HG03039 (cell line): ENCODE measurements at regions not wholly inside any gene's neighbourhood (a gene's known extent, or its start where the extent isn't known, plus 50 kb on each side); places are given as distances from the start of the nearest gene placed in this dataset.

ENCODE experiments used
- ATAC-seq: cut with Tn5 transposase; IDR thresholded peaks from one replicate; pipeline ENCODE4 v1.9.1; 2021; ENCODE audit warnings: mild to moderate bottlenecking, moderate library complexity; ENCODE audit not compliant: unreplicated experiment

DNA sequence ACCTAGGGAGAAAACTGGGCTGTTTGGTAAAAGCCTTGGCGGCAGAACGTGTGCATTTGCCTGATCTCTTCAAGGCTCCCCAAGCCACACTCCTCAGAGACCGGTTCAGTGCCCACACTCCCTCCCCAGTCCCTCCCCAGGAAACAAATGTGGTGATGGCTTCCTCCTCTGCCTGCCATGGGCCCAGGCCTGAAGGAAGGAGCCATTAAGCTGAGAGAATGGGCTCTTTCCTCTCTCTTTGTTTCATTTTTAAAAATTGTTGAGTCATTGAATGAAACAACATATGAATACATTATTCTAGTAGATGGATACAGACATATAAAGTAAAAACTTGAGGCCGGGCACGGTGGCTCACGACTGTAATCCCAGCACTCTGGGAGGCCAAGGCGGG, 50.6 kb upstream of the YWHAQ start:
- ATAC-seq: no peak

DNA sequence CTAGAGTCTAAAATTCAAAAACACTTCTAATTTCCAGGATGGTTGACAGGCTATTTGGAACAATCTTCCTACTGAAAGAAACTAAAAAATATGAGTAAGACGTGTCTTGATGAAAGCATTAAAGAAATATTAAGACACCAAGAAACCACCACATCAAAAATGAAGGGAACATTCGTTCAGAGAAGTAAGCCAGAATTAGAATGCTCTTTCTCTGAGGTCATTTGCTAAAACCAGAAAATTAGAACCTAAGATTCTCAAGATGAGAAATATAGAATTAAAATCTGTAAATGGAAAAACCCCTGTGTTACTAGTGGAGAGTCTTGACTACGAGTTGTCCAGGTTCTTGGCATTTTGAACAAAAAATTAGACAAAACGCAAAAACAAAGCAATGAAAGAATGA, 54.8 kb upstream of the YWHAQ start:
- no peak for ATAC-seq

DNA sequence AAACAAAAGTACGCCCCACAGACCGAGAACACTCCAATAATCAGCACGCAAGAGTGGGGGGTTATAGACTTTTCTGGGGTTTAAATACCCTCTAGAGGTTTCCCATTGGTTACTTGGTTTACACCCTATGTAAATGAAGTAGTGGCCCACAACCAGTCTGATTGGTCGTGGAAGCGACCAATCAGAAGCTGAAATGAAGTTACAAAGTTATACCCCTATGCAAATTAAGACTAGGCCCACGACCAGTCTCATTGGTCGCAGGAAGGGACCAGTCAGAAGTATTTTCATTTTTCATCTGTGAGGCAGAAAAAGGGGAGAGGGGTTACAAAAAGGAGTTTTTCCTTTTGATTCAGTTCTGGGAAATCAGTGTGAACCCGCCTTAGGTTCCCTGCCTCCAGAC, 55.3 kb upstream of the YWHAQ start:
- no peak for ATAC-seq

DNA sequence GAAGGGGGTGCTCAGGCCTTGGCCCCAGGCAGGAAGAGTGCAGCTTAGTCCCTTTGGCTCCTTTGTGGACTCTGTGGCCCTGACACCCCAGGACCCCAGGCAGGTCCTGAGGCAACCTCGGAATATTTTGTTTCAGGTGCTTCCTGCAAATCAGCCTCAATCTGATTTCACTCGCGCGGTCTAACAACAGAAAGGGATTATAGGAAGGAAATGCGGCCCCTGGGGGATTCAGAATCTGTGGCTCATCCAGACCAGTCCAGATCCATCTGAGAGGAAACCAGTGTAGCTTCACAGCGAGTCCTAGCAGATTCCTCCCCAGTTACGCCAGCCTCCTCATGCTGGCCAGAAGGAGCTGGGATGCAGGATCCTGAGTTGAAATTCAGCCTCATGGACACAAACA, 59.5 kb upstream of the YWHAQ start:
- ATAC-seq: no peak

DNA sequence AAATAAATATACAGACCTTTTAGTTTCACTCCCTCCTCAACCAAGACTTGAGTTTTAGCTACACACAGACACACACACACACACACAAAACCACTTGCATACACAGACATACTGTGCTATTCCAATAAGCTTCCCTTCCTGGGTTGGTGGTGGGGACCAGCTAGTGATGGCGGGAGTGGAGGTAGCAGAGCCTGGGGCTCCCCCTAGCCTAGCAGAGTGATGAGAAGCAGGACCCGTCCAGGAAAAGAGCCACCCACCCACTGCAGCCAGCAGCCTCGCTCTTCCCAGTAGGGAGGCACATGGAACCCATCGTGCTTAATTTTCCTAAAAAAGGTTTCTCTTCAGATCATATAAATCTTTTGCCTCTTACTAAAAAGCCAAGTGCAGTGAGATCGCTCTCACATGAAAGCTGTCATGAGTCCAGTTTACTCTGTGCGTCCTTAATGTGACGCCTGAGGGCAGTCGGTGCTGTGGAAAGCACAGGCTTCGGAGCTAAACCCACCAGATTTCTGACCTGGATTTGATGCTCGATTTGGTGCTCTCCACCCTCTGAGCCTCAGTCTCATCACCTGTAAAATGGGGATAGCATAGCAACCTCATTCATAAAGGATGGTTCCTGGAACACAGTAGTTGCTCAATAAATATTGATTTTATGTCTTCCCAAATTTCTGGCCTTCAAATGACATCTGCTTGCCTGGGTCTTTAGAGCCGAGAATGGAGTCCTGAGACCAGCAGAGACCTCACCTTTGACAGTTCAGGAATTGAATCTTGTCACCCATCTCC, 60.1 kb upstream of the YWHAQ start:
- ATAC-seq: no peak

DNA sequence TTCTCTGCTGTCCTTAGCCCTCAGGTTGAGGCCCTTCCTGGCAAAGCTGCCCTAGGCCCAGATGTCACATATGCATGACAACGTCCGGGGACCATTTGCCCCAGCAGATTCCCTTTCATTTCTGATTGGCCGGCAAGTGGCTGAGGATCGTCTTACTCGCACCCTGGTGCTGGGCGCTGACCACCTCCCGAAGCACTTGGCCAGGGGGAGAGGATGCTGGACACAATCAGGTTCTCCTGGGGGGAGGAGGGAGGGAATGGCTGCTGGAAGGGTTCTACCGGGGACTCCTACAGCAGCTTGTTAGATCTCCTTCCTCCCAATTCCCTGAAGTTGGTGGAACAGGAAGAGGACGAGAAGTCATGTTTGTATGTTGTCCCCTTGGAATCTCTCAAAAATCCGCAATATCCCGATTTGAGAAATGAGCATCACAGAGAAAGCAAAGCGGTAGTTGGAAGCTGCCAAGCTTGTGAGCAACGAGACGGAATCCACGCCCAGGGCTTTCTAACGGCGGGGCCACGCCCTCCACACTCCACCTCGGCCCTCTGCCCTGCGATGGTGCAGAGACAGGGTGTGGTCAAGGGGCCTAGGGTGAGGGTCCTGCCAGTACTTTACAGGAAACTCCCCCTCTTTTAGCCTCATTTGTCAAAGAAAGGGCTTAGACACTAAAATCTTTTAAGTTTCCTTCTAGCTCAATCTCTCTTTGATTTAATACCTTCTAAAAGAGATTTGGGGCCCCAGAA, 61.8 kb upstream of the YWHAQ start:
- ATAC-seq: no peak

DNA sequence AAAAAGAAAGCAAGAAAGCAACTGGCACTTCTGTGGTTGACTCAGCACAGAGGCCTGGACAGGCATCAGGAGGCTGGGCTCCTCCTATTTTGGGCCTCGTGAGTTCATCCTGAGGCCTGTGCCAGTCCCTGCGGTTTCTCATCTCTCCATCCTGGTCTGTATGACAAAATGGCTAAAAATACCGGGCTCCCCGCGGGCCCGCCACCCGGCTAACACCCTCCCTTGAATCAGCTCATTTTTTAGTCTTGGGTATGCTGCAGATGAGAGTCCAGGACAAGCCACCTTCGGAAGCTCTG, 62.3 kb upstream of the YWHAQ start:
- ATAC-seq: no peak

DNA sequence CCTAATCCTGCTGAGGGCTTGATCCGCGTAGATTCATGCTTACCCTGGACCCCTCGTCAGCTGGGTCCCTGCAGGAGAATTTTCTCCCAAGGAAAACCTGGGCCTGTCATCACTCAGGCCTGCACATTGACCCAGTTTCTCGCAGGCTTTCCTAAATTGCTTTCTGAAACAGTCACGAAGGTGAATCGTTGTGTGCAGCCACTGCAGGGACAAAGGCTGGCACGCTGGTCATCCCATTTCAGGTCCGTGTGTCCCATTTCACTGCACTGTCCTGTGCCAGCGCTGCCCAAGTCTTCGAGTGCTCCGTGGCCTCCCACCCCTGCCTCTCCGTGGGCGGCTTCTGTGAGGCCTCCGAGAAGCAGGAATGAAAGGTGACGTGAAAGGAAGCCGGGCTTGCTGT, 62.8 kb upstream of the YWHAQ start:
- no peak for ATAC-seq

DNA sequence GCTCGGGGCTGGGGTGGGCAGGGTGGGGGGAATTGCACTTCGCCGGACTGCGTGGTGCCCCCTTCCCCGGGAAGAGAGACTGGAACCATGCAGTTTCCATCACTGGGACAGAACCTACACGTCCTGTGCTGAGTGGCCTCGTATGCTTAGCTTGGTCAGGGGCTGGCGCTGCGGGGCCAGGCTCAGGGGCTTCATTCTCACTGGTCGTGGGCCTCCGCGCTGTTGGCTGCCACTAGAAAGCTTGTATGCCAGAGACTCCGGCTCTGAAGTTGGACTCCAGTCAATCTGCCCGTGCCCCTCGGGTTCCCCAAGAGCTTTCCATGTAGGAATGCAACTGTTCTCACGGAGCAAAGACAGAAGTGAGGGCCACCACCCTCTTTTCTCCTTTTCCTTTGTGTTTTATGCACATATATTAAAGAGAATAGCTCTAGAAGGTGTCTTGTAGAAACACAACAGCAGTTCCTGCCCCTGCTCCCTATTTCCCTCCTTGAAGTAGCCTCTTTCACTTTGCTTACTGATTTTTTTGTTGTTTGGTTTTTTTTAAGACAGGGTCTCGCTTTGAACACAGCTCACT, 64.0 kb upstream of the YWHAQ start:
- no peak for ATAC-seq

DNA sequence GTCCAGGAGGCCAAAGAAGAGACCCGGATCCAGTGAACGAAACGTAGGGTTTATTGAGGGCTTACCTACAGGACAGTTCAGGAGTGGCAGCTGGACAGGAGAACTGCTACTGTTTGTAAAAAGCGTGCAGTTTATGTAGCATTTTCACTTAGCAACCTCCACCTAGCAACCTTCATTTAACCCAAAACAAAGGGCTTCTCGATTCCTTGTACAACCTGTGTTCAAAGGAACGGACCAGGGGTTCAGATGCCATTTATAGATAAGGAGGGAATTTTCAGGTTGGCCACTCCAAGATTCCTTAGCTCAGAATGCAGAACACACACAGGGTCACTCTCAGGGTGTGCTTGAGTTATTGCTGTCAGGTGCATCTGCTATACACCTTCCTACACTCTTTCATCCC, 65.1 kb upstream of the YWHAQ start:
- ATAC-seq: no peak

DNA sequence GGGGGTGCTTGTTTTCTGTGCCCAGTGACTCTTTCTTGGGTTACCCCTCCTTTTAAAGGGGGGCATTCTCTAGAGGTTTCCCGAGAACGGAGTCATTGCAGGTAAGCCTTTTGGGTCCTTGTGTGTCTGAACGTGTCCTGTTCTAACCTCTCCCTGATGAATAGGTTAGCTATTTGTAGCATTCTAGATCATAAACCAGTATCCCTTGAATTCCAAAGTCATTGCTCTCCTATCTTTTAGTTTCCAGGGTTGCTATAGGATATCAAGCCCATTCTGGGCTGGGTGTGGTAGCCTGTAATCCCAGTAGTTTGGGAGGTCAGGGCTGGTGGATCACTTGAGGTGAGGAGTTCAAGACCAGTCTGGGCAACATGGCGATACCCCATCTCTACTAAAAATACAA, 65.9 kb upstream of the YWHAQ start:
- no peak for ATAC-seq

DNA sequence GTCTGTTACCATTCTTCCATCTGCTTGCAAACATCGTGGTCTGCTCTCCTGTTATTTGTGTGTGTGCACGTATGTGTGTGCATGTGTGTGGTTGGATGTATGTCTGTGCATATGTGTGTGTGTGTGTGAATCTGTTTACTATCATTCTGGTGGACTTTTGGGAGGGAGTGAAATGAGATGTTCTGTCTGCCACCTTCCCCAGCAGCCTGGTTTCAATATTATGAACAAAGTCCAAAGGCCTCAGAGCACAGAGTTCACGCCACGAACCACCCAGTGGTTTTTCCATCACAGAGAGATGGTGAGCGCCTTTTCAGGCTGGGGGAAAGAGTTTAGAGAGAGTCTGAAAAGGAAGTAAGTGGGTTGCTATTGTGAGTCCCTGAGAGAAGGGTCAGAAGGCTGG, 67.1 kb upstream of the YWHAQ start:
- no peak for ATAC-seq

DNA sequence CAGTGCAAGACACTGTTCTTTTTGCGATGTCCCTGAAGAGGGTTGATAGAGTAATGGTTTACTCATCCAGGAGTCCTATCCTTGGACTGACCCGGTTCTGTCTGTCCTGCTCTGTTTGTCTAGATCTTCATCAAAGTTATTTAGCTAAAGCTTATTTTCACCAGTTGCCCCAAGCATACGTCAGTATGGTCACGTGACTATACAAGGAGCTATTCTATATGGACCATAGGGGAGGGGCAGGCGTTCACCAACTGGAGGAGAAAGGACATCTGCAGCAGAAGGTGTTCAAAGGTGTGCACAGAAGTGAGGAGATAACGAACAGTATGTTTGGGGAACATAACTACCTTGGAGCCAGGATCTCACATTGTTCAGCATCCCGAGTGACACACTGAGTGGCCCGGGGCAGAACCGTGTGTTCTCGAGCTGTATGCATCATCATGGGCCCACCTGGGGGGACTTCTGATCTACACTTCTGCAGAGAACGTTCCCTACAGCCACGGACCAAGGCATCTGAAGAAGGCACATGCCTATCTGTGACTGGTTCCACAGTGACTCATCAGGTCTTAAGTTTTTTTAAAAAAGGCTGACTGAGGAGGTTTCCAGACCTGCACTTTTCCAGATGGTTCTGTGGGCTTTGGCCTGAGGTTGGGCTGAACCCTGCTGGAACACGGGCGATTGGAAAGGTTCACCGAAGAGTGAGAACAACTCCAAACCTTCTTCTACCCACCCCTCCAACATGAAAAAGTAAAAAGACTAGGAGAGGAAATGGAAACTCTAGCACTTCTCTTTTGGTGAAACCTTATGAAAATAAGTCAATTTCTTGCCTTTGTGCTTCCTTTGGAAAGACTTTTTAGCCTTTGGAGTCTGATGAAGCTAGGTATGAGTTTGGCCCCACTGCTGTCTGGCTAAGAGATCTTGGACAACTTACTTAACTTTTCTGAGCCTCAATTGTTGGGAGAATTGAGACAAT, 68.6 kb upstream of the YWHAQ start:
- no peak for ATAC-seq

DNA sequence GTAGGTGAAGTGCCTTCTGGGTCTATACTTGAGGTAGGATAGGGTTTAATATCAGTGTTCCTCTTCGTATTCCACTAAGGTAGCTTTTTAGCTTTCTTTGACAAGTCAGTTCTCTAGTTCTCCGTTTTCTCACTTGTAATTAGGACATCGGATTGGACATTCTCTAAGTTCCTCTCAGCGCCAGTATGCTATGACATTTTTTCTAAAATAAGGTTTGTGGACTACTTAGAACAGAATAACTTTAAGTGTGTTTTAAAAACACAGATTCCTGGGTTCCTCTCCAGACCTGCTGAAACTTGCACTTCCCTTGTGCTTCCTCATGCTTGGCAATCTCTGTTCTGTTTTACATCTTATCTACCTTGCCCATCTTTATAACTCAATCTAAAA, 69.3 kb upstream of the YWHAQ start:
- no peak for ATAC-seq

DNA sequence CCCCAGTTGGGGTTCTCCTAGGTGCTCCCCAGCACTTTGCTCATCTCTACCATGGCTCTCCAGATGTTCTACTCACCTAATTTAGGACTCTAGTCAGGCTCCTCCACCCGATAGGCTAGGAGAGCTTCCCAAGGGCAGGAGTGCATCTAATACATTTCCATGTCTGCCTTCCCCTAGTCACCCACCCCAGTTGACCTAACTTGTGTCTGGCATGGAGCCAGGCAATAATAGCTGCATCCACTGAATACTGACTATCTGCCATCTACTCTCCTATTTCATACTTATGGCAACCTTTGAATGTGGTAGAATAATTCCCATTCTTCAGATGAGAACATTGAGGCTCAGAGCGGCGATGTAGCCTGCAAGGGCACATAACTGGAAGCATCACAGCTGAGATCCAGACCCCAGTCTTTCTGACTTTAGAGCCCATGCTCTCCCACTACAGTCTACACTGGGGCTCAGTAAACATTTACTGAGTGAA, 71.8 kb upstream of the YWHAQ start:
- no peak for ATAC-seq

DNA sequence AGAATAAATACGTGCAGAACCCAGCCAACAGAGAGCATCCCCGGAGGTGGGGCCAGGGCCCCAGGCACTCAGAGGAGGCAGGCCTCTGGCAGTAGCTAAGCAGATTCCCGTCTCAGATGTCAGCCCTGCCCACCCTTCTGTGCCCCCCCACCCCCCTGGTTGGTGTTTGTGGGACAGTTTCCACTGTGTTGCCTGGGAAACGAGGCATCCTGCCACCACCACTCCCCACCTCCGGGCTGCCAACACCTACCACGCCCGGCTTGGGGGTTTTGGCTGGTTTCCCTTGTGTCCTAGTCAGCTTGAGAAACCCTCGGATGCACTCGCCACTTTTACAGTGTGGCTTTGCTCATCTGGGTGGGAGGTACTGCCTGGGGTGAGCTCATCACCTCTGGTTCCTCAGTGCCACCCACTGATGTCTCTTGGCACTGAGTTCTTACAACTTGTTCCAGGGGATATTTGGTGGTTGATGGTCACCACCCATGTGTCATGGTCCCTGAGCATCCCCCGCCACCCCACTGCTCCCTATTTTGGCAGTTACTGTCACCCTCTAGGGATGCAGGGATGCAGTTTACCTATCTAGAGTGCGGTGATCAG, 72.4 kb upstream of the YWHAQ start:
- ATAC-seq: no peak

DNA sequence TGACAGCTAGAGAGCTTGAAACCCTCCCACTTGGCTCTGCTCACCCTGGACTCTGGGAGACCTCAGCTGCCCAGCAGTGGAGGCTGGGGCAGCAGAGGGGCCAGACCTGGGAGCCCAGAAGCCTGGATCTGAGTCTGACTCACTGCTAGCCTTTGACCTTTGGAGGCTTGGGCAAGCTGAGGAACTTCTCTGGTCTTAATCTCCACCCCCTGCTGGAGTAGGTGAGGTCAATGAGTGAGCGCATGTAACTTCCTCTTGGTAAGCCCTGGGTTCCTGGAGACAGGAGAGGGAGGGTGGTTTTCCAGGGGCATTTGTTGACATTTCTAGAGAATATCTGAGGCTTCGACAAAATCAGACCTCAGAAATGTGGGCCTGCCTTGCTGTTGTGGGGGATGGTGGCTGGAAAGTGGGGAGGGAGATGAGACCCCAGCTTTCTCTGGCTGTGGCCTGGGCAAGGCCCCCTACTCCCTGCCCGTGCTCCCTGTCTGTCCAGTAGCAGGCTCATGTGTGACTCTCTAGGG, 73.0 kb upstream of the YWHAQ start:
- no peak for ATAC-seq

DNA sequence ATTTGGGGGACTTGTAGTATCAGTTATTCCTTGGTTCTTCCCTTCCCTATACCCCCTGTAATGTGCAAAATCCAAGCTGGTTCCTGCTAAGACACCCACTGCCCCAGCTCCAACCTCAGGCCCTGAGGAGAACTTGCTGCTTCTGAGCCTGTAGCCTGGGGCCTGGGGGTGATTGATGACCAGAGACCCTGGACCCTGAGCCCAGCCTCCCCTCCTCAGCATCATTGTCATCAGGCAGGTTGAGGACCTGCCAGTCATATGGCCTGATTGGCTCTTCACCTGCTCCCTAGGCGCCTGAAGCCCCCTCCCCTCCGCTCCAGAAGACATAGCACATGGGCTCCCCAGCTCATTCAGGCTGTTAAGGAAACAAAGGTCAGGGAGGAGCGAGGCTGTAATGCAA, 73.8 kb upstream of the YWHAQ start:
- no peak for ATAC-seq

DNA sequence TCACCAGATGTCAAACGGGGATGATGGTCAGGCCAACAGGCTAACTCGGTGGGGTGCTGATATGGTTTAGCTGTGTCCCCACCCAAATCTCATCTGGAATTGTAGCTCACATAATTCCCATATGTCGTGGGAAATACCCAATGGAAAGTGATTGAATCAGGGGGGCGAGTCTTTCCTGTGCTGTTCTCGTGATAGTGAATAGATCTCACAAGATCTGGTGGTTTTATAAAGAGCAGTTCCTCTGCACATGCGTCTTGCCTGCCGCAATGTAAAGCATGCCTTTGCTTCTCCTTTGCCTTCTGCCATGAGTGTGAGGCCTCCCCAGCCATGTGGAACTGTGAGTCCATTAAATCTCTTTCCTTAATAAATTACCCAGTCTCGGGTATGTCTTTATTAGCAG, 74.4 kb upstream of the YWHAQ start:
- ATAC-seq: no peak

DNA sequence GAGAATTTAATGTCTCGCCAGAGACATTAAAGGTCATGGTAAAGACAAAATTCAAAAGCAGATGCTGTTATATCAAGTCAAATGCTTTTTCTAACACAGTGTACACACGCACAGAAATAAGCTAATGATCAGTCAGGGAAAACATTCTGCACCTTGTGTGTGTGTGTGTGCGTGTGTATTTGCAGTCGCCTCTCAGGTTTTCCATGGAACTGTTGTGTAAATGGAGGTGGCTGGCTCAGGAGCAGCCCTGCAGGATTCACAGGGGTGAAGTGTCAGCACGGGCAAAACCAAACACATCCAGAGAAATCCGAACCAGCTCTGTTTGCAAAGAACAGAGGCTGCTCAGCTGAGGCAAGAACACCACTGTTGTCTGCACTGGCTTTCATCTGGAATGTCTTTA, 76.2 kb upstream of the YWHAQ start:
- ATAC-seq: no peak
